HCT116 (cell line): ENCODE measurements at regions not wholly inside any gene's neighbourhood (a gene's known extent, or its start where the extent isn't known, plus 50 kb on each side); places are given as distances from the start of the nearest gene placed in this dataset.

Source experiments
- CBX3 ChIP-seq: IDR thresholded peaks from 2 replicates; pipeline ENCODE4 v1.6.1; 2012; ENCODE audit warnings: low read depth
- EZH2 ChIP-seq: fragments of 200-600 bp; sonication (generic); IDR thresholded peaks from 2 replicates; pipeline ENCODE4 v1.6.1; 2017; ENCODE audit warnings: antibody characterized with exemption, mixed run types
- EZH2phosphoT487 ChIP-seq: fragments of 200-600 bp; IDR thresholded peaks from 2 replicates; pipeline ENCODE4 v1.6.1; 2018; ENCODE audit warnings: antibody characterized with exemption, borderline replicate concordance
- MAX ChIP-seq: IDR thresholded peaks from 2 replicates; pipeline ENCODE4 v1.6.1; 2012
- POLR2A ChIP-seq: IDR thresholded peaks from 2 replicates; pipeline ENCODE4 v1.7.0; 2011; ENCODE audit warnings: borderline replicate concordance; ENCODE audit not compliant: insufficient read depth, insufficient read length; ENCODE audit errors: extremely low read depth
- POLR2AphosphoS5 ChIP-seq: IDR thresholded peaks from 2 replicates; pipeline ENCODE4 v1.6.1; 2011; ENCODE audit warnings: mild to moderate bottlenecking, low read depth, low read length, moderate library complexity
- SIN3A ChIP-seq: IDR thresholded peaks from 2 replicates; pipeline ENCODE4 v1.6.1; 2012; ENCODE audit warnings: low read depth
- SP1 ChIP-seq: IDR thresholded peaks from 2 replicates; pipeline ENCODE4 v1.6.1; 2012; ENCODE audit warnings: low read depth
- TCF7L2 ChIP-seq: IDR thresholded peaks from 2 replicates; pipeline ENCODE4 v1.7.0; 2011; ENCODE audit warnings: borderline replicate concordance, inconsistent platforms; ENCODE audit not compliant: insufficient read depth, insufficient read length; ENCODE audit errors: extremely low read depth
- ZBTB33 ChIP-seq: IDR thresholded peaks from 2 replicates; pipeline ENCODE4 v1.6.1; 2011; ENCODE audit warnings: mild to moderate bottlenecking, low read length, moderate library complexity; ENCODE audit not compliant: insufficient replicate concordance; ENCODE audit errors: extremely low read depth
- ZFX ChIP-seq: fragments of 450-650 bp; IDR thresholded peaks from 2 replicates; pipeline ENCODE4 v1.6.1; 2017
- TF ChIP-seq, protein P1 (sequence below), 3 experiments: fragments of 200-600 bp in 1 of 3; sonication (generic) in 1 of 3; IDR thresholded peaks in 2 of 3; conservative IDR thresholded peaks in 1 of 3; 2 replicates each; pipeline ENCODE4 v1.5.1; 2012 to 2017; ENCODE audit warnings: low read depth in 2 of 3, low read length in 2 of 3, antibody characterized with exemption in 1 of 3, borderline replicate concordance in 1 of 3, control low read depth in 1 of 3, mild to moderate bottlenecking in 1 of 3, mixed read lengths in 1 of 3, mixed run types in 1 of 3, moderate library complexity in 1 of 3; ENCODE audit not compliant: insufficient read depth in 1 of 3
- TF ChIP-seq, protein P2 (sequence below): IDR thresholded peaks from 2 replicates; pipeline ENCODE4 v1.6.1; 2012; ENCODE audit warnings: low read depth
- TF ChIP-seq, protein P3 (sequence below): IDR thresholded peaks from 2 replicates; pipeline ENCODE4 v1.6.1; 2012

- no peak for TF ChIP-seq POLR2A
- no peak for TF ChIP-seq CBX3
- TF ChIP-seq, protein P1, sequence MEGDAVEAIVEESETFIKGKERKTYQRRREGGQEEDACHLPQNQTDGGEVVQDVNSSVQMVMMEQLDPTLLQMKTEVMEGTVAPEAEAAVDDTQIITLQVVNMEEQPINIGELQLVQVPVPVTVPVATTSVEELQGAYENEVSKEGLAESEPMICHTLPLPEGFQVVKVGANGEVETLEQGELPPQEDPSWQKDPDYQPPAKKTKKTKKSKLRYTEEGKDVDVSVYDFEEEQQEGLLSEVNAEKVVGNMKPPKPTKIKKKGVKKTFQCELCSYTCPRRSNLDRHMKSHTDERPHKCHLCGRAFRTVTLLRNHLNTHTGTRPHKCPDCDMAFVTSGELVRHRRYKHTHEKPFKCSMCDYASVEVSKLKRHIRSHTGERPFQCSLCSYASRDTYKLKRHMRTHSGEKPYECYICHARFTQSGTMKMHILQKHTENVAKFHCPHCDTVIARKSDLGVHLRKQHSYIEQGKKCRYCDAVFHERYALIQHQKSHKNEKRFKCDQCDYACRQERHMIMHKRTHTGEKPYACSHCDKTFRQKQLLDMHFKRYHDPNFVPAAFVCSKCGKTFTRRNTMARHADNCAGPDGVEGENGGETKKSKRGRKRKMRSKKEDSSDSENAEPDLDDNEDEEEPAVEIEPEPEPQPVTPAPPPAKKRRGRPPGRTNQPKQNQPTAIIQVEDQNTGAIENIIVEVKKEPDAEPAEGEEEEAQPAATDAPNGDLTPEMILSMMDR (IDR thresholded peaks at IDR 0.05 in 2 of 3, conservative IDR thresholded peaks at IDR 0.05 in 1 of 3; ENCODE audit: borderline replicate concordance in 1 of 3, insufficient read depth in 1 of 3, low read depth in 2 of 3, low read length in 2 of 3): no peak
- no peak for TF ChIP-seq SIN3A
- TF ChIP-seq, protein P2, sequence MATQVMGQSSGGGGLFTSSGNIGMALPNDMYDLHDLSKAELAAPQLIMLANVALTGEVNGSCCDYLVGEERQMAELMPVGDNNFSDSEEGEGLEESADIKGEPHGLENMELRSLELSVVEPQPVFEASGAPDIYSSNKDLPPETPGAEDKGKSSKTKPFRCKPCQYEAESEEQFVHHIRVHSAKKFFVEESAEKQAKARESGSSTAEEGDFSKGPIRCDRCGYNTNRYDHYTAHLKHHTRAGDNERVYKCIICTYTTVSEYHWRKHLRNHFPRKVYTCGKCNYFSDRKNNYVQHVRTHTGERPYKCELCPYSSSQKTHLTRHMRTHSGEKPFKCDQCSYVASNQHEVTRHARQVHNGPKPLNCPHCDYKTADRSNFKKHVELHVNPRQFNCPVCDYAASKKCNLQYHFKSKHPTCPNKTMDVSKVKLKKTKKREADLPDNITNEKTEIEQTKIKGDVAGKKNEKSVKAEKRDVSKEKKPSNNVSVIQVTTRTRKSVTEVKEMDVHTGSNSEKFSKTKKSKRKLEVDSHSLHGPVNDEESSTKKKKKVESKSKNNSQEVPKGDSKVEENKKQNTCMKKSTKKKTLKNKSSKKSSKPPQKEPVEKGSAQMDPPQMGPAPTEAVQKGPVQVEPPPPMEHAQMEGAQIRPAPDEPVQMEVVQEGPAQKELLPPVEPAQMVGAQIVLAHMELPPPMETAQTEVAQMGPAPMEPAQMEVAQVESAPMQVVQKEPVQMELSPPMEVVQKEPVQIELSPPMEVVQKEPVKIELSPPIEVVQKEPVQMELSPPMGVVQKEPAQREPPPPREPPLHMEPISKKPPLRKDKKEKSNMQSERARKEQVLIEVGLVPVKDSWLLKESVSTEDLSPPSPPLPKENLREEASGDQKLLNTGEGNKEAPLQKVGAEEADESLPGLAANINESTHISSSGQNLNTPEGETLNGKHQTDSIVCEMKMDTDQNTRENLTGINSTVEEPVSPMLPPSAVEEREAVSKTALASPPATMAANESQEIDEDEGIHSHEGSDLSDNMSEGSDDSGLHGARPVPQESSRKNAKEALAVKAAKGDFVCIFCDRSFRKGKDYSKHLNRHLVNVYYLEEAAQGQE: no peak
- TF ChIP-seq, protein P3, sequence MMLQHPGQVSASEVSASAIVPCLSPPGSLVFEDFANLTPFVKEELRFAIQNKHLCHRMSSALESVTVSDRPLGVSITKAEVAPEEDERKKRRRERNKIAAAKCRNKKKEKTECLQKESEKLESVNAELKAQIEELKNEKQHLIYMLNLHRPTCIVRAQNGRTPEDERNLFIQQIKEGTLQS: no peak
- TF ChIP-seq EZH2: no peak
- no peak for TF ChIP-seq TCF7L2
- no peak for TF ChIP-seq MAX
- TF ChIP-seq ZFX: no peak
- no peak for TF ChIP-seq SP1
- no peak for TF ChIP-seq EZH2phosphoT487
- no peak for TF ChIP-seq POLR2AphosphoS5
- TF ChIP-seq ZBTB33: no peak
Observed at GRCh38 chr14:27211741-27212140, 613.9 kb upstream of the NOVA1 start.
